SK-N-SH (cell line): ENCODE measurements at regions not wholly inside any gene's neighbourhood (a gene's known extent, or its start where the extent isn't known, plus 50 kb on each side); places are given as distances from the start of the nearest gene placed in this dataset.
"Not testable (repeated sequence)": the region's sequence is repeated elsewhere in the genome, so short reads cannot be mapped to it uniquely, and the experiment has no call there.

Source experiments
- CTCF ChIA-PET: fragments of 300-600, 350-600 bp; formaldehyde crosslinking; extraction: SDS; loops from one replicate; lab custom pipeline; 2021; lab: Yijun Ruan, JAX
- POLR2A ChIA-PET: fragments of 350-600 bp; sonication (Branson Sonifier 250); formaldehyde crosslinking; extraction: SDS; loops from one replicate; lab custom pipeline; 2020; ENCODE audit warnings: antibody characterized with exemption, inconsistent platforms; lab: Yijun Ruan, JAX
- DNase-seq: peaks from one replicate; pipeline ENCODE4 v3.0.0; 2012
- H2AFZ ChIP-seq: fragments of 200-600 bp; sonication (generic); 2 replicates; pipeline ENCODE4 v1.8.1; 2016; ENCODE audit warnings: antibody characterized with exemption, mild to moderate bottlenecking, low read depth
- H3F3A ChIP-seq: fragments of 200-600 bp; sonication (generic); replicated peaks from 2 replicates; pipeline ENCODE3; 2016; ENCODE audit warnings: antibody characterized with exemption, mild to moderate bottlenecking; ENCODE audit not compliant: insufficient read depth
- H3K27ac ChIP-seq, 2 experiments: fragments of 200-500 bp in 1 of 2; fragments of 200-600 bp in 1 of 2; sonication (Bioruptor generic) in 1 of 2; sonication (generic), shearing (Covaris generic) in 1 of 2; 2 replicates each; pipeline versions ENCODE4 v1.5.1 to v1.6.1; 2014 to 2016; ENCODE audit warnings: low read depth in 2 of 2, inconsistent platforms in 1 of 2, low read length in 1 of 2, mild to moderate bottlenecking in 1 of 2, mixed read lengths in 1 of 2
- H3K27me3 ChIP-seq: fragments of 200-600 bp; sonication (generic), shearing (Covaris generic); 2 replicates; pipeline ENCODE4 v1.6.1; 2016; ENCODE audit warnings: mixed run types; ENCODE audit not compliant: insufficient read depth
- H3K36me3 ChIP-seq, 2 experiments: fragments of 200-500 bp in 1 of 2; fragments of 200-600 bp in 1 of 2; sonication (Bioruptor generic) in 1 of 2; sonication (generic) in 1 of 2; replicated peaks in 1 of 2; 2 replicates each; pipeline versions ENCODE3 to v1.5.1; 2014 to 2016; ENCODE audit warnings: low read length in 1 of 2, mild to moderate bottlenecking in 1 of 2; ENCODE audit not compliant: insufficient read depth in 2 of 2, control insufficient read depth in 1 of 2
- H3K4me1 ChIP-seq, 2 experiments: fragments of 200-500 bp in 1 of 2; fragments of 200-600 bp in 1 of 2; sonication (Bioruptor generic) in 1 of 2; sonication (generic), shearing (Covaris generic) in 1 of 2; 2 replicates each; pipeline versions ENCODE4 v1.5.1 to v1.6.1; 2014 to 2016; ENCODE audit warnings: low read depth in 1 of 2, low read length in 1 of 2, mixed run types in 1 of 2; ENCODE audit not compliant: insufficient read depth in 2 of 2, control insufficient read depth in 1 of 2
- H3K4me2 ChIP-seq: fragments of 200-600 bp; sonication (generic), shearing (Covaris generic); 2 replicates; pipeline ENCODE4 v1.6.1; 2017; ENCODE audit warnings: mixed run types
- H3K4me3 ChIP-seq, 2 experiments: fragments of 200-500 bp in 1 of 2; fragments of 200-600 bp in 1 of 2; sonication (Bioruptor generic) in 1 of 2; sonication (generic), shearing (Covaris generic) in 1 of 2; 2 replicates each; pipeline versions ENCODE4 v1.5.1 to v1.8.1; 2014 to 2016; ENCODE audit warnings: low read depth in 2 of 2, inconsistent platforms in 1 of 2, low read length in 1 of 2, mild to moderate bottlenecking in 1 of 2, mixed read lengths in 1 of 2, moderate library complexity in 1 of 2
- H3K79me2 ChIP-seq: fragments of 200-600 bp; sonication (generic); 2 replicates; pipeline ENCODE4 v1.8.1; 2017; ENCODE audit warnings: mild to moderate bottlenecking; ENCODE audit not compliant: insufficient read depth
- H3K9ac ChIP-seq: fragments of 200-600 bp; sonication (generic); 2 replicates; pipeline ENCODE4 v1.6.1; 2017; ENCODE audit warnings: mixed run types
- H3K9me2 ChIP-seq: fragments of 200-600 bp; sonication (generic); 2 replicates; pipeline ENCODE4 v1.6.1; 2017; ENCODE audit warnings: mixed run types
- H3K9me3 ChIP-seq: fragments of 200-600 bp; sonication (generic); 2 replicates; pipeline ENCODE4 v1.6.1; 2017; ENCODE audit warnings: mixed run types, mild to moderate bottlenecking, moderate library complexity
- H4K20me1 ChIP-seq: fragments of 200-600 bp; sonication (generic); 2 replicates; pipeline ENCODE4 v1.6.1; 2017; ENCODE audit warnings: mild to moderate bottlenecking, mixed run types; ENCODE audit not compliant: insufficient read depth
- whole genome bisulfite sequencing: methylation state at CpG from one replicate; pipeline ENCODE4 v1.1.6; 2017; ENCODE audit warnings: low lambda C conversion rate; 5-methylcytosine and 5-hydroxymethylcytosine counted together

DNA sequence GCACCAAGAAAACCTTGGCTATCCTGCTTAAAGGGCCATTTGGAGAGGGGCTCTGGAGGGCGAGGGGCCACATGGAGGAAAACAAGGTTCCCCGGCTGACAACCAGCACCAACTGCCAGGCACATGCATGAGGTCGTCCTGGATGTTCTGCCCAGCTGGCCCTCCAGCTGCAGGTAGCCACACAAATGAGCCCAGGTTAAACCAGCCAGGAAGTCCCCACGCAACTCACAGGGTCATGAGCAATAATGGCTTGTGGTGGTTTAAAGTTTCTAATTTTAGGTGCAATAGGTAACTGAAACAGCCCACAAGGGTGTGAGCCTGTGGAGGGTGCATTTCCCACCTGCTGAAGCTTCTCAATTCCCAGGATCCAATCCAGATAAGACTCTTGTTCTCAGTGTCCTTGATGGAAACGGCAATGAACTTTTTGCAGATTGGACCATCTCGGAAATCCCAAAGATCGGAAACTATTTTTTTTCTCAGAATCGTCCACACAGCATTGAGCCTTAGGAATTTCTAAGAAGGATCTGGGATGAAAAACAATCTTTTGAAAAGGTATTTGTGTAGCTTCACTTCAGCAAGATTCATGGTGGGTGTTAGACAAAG lies 123.2 kb downstream of the UNC93B1 start:
- POLR2A ChIA-PET, H3K27me3 ChIP-seq, H3K4me3 ChIP-seq, H3F3A ChIP-seq, H3K36me3 ChIP-seq, H4K20me1 ChIP-seq, H2AFZ ChIP-seq, H3K4me1 ChIP-seq, H3K9me2 ChIP-seq, DNase-seq, H3K79me2 ChIP-seq, H3K27ac ChIP-seq, H3K9ac ChIP-seq, H3K4me2 ChIP-seq, CTCF ChIA-PET, H3K9me3 ChIP-seq: not testable (repeated sequence)
- 61% methylated on average over 8 of the region's 8 CpGs for WGBS

DNA sequence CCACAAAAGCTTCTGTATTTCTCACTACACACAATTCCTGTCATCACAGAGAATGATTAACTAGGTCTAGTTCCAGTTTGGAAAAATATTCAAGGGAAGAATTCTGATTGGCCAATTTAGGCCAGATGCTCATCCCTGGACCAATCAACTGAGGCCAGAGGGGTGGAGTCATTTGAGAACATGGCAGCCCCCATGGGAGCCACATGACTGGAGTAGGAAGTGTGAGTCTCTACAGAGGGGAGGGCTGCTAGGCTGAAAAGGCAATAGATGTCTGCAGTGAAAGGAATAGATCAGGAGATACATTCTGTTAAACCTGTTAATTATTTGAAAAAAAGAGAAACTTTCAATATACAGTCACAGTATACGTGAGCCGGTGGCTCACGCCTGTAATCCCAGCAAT lies 125.2 kb downstream of the UNC93B1 start:
- POLR2A ChIA-PET, H3F3A ChIP-seq, H3K4me1 ChIP-seq: not testable (repeated sequence)

DNA sequence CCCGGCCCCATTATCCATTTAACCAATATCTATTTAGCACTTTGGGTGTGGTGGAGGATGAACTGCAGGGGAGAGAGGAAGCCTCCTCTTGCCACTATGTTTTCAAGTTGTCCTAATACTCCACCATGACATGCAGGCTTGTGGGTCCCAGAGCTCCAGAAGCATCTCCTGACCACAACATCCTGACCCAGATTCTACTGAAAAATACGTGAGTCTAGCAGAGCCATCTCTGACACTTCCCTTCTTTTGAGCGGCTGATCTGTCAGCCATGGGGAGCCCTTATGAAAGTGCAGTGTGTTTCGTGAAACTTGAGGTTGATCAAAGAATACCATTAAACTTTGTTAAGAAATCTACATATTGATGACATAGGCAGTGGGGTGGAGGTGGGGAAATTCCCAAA lies 126.6 kb downstream of the UNC93B1 start:
- H3K9me3 ChIP-seq, H3K9me2 ChIP-seq, H3K27me3 ChIP-seq, POLR2A ChIA-PET, H3K4me1 ChIP-seq, H3F3A ChIP-seq, H3K4me3 ChIP-seq, H2AFZ ChIP-seq, H3K79me2 ChIP-seq, H3K4me2 ChIP-seq, CTCF ChIA-PET, H3K27ac ChIP-seq, H3K36me3 ChIP-seq, DNase-seq, H3K9ac ChIP-seq, H4K20me1 ChIP-seq: not testable (repeated sequence)
- WGBS, result 25% methylated on average over 3 of the region's 4 CpGs

More for the DNA sequence above, 125.2 kb downstream of the UNC93B1 start:
- H4K20me1 ChIP-seq, H3K36me3 ChIP-seq, H3K27ac ChIP-seq, H3K9ac ChIP-seq, H3K9me2 ChIP-seq, H2AFZ ChIP-seq, H3K9me3 ChIP-seq, H3K4me2 ChIP-seq, H3K79me2 ChIP-seq, DNase-seq, H3K4me3 ChIP-seq, CTCF ChIA-PET, H3K27me3 ChIP-seq: not testable (repeated sequence)
- 87% methylated on average over 3 of the region's 3 CpGs for WGBS

GRCh38 chr11:67873223-67873622 lies 130.7 kb downstream of the UNC93B1 start:
- H3K27me3 ChIP-seq, H3K4me2 ChIP-seq, H3K4me1 ChIP-seq, POLR2A ChIA-PET, H3F3A ChIP-seq, H3K79me2 ChIP-seq, DNase-seq, H3K27ac ChIP-seq, H3K9ac ChIP-seq, H4K20me1 ChIP-seq, H3K9me3 ChIP-seq, H3K4me3 ChIP-seq, H3K9me2 ChIP-seq, H2AFZ ChIP-seq, CTCF ChIA-PET, H3K36me3 ChIP-seq: not testable (repeated sequence)
- 51% methylated on average over 6 of the region's 12 CpGs for WGBS

- H3K4me1 ChIP-seq, CTCF ChIA-PET, H3K9me2 ChIP-seq, H3K27me3 ChIP-seq, H3K36me3 ChIP-seq, H3F3A ChIP-seq, POLR2A ChIA-PET, H3K9ac ChIP-seq, H3K27ac ChIP-seq, H3K4me3 ChIP-seq, H2AFZ ChIP-seq, H3K79me2 ChIP-seq, H3K4me2 ChIP-seq, H4K20me1 ChIP-seq, H3K9me3 ChIP-seq, DNase-seq: not testable (repeated sequence)
- 45% methylated on average over 3 of the region's 5 CpGs for WGBS
Measured at GRCh38 chr11:67871168-67871567, 132.7 kb downstream of the UNC93B1 start.

DNA sequence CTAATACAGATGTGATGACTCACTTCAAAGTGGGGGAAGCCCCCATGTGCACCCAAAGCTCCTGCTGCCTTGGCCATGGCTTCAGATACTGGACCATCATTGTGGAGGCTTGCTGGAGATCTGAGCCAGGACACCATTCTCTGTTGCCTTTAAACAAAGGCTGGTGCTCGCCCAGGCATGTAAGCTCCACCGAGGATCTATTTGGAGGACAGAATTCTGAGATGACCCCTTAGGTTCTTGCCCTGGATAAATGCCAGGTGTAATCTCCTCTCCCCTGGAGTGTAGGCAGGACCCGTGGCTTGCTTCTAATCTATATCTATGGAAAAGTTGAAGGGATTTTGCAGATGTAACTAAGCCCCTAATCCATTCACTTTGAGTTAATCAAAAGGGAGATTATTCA lies 141.0 kb downstream of the UNC93B1 start:
- H2AFZ ChIP-seq, CTCF ChIA-PET, POLR2A ChIA-PET, H3K4me3 ChIP-seq, H4K20me1 ChIP-seq, H3K9ac ChIP-seq, H3K27ac ChIP-seq, H3F3A ChIP-seq, H3K4me2 ChIP-seq, DNase-seq, H3K9me3 ChIP-seq, H3K36me3 ChIP-seq, H3K9me2 ChIP-seq, H3K27me3 ChIP-seq, H3K4me1 ChIP-seq, H3K79me2 ChIP-seq: not testable (repeated sequence)
- WGBS, result 41% methylated on average over 2 of the region's 3 CpGs
